GM12874 (cell line): ENCODE measurements at regions not wholly inside any gene's neighbourhood (a gene's known extent, or its start where the extent isn't known, plus 50 kb on each side); places are given as distances from the start of the nearest gene placed in this dataset.

Experiments used
- TF ChIP-seq, protein P1 (sequence below): IDR thresholded peaks from 2 replicates; pipeline ENCODE4 v1.5.1; 2011; ENCODE audit warnings: low read depth, mild to moderate bottlenecking, control low read depth, low read length, moderate library complexity; ENCODE audit not compliant: insufficient read depth

DNA sequence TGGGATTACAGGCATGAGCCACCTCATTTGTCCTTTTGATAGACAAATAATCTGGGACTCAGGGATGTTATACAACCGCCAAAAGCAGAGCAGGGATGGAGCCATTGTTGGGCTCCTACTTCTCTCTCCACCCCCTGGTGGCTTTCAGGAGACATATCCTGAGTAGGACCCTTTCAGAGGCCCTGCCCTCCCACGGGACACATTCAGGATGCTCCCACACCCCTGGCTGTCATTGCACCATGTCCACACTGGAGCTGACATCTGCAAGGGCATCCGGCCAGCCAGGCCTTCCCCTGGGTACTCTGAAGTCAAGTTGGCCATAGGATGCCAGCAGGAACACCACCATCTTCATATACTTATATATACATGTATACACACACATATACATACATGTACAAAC is 181.8 kb downstream of the SYK start:
- TF ChIP-seq, protein P1, sequence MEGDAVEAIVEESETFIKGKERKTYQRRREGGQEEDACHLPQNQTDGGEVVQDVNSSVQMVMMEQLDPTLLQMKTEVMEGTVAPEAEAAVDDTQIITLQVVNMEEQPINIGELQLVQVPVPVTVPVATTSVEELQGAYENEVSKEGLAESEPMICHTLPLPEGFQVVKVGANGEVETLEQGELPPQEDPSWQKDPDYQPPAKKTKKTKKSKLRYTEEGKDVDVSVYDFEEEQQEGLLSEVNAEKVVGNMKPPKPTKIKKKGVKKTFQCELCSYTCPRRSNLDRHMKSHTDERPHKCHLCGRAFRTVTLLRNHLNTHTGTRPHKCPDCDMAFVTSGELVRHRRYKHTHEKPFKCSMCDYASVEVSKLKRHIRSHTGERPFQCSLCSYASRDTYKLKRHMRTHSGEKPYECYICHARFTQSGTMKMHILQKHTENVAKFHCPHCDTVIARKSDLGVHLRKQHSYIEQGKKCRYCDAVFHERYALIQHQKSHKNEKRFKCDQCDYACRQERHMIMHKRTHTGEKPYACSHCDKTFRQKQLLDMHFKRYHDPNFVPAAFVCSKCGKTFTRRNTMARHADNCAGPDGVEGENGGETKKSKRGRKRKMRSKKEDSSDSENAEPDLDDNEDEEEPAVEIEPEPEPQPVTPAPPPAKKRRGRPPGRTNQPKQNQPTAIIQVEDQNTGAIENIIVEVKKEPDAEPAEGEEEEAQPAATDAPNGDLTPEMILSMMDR, result no peak

DNA sequence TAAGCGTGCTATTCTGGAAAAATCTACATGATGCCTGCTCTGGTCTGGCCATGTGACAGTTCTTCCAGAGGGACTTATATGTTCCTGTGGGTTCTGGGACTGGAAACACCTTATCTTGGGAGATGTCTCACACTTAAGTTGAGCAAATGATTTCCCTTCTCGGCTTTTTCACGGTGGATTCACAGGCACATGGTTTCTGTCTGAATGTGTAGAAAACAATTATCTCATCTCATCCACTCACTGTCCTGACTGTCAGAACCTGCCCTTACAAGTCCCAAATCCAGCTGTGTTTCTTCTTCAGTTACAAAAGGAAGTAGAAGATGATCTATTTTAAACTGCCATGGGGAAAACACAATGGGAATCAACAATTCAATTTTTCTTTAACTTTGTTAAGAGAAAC is 184.0 kb downstream of the SYK start:
- TF ChIP-seq, protein P1, result no peak

DNA sequence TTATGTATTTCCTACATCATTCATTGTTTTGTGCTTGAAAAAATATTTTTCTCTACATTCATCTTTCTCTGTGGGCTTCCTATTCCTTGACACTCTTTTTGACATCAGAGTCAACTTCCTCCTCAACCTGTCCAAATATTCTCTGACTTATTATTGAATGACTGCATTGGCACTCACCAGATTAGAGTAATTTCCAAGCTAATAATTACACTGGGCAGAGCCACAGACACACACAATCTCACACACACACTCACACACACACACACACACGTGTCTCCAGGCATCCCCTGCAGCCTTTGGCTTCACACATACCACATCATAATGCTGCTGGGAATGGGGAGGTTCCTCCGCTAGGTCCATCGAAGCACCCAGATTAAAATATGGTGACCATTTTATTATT is 184.5 kb downstream of the SYK start:
- TF ChIP-seq, protein P1, result no peak

DNA sequence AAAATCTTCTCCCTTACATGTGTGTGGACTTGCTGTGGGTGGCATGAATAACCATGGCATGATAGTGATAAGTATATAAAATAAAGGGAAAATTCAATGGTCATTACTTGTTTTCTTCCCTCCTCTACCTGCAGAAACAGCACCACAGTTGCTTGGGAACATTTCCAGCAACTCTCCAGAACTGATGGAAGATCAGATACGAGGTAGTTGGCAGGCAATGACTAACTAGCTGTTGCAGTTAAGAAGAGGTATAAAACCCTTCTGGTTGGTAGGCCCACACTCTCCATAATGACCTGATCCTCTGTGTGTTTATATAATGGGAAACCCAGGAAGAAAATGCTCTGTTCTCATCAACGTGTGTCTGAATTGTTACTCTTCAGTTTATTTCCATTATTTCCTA is 185.9 kb downstream of the SYK start:
- TF ChIP-seq, protein P1, result no peak

DNA sequence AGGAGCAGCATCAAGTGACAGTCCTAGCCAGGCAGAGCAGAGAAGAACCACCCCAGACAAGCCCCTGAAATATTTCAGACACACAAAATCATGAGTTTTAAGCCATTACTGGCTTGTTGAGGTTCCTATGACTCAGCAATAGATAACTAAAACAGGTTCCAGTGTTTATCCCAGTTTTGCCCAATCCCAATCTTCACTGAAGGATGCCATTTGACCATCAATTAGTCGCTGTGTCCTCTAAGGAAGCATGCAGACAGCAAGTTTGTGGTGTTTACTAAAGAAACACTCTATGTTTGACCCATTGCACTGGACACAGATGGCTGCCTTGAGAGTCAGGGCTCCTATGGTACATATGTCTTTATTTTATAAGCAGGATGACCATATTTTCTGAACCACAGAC is 186.7 kb downstream of the SYK start:
- TF ChIP-seq, protein P1, result no peak

DNA sequence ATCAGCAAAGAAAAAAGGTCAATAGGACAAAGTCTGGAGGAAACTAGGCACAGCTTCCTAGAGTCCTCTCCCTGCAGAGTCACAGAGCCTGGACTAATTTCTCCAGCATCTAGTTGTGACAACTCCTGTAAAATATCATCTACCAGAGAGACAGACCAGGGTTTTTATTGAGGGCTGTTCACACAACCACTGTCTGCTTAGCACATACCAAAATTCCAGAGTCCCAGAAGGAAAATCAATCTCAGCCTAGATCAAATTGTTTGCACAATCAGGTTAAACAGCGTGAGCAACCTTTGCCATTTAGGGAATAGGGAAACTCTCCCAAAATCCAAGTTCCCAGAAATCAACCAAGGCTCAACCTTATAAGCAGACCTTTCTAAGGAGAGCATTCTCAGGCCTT is 190.3 kb downstream of the SYK start:
- TF ChIP-seq, protein P1, result no peak

DNA sequence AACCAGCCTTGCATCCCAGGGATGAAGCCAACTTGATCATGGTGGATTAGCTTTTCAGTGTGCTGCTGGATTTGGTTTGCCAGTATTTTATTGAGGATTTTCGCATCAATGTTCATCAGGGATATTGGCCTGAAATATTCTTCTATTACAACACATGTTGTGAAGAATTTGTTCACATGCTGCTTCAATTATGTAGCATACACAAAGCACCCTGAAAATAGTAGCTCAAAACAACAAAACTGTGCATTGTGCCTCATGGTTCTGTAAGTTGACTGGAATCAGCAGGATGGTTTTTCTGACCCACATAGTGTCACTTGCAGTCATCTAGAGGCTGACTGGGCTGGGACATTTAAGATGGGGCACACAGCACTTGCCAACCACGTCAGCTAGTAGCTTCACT is 193.9 kb downstream of the SYK start:
- TF ChIP-seq, protein P1, result no peak
